ENCODE measurements at regions not wholly inside any gene's neighbourhood (a gene's known extent, or its start where the extent isn't known, plus 50 kb on each side); places are given as distances from the start of the nearest gene placed in this dataset.

DNA sequence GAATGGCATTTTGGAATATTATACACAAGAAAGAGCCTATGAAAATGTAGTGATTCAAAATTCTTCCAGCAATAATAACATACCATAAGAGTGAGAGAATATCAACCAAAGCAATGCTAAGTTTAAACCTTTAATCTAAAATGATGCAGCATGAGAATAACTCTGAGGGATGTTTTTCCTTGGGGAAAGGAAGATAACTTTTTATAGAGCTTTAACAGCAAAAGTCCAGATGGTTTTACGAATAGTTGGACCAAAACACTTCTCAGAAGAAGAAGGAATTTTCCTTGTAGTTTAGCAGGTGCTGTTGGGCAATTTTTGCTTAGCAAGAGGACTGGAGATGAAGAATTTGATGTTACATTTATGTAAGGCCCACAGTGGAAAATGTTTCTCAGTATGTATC lies 1503.2 kb downstream of the HACE1 start:
- TF ChIP-seq YY1 (IDR thresholded peaks at IDR 0.05; ENCODE audit: insufficient read depth, insufficient read length) (no peak), ZNF274 (IDR thresholded peaks at IDR 0.05; ENCODE audit: low read depth, low read length) (no peak)
